ENCODE measurements at regions not wholly inside any gene's neighbourhood (a gene's known extent, or its start where the extent isn't known, plus 50 kb on each side); places are given as distances from the start of the nearest gene placed in this dataset.
"Not testable (repeated sequence)": the region's sequence is repeated elsewhere in the genome, so short reads cannot be mapped to it uniquely, and the experiment has no call there.

DNA sequence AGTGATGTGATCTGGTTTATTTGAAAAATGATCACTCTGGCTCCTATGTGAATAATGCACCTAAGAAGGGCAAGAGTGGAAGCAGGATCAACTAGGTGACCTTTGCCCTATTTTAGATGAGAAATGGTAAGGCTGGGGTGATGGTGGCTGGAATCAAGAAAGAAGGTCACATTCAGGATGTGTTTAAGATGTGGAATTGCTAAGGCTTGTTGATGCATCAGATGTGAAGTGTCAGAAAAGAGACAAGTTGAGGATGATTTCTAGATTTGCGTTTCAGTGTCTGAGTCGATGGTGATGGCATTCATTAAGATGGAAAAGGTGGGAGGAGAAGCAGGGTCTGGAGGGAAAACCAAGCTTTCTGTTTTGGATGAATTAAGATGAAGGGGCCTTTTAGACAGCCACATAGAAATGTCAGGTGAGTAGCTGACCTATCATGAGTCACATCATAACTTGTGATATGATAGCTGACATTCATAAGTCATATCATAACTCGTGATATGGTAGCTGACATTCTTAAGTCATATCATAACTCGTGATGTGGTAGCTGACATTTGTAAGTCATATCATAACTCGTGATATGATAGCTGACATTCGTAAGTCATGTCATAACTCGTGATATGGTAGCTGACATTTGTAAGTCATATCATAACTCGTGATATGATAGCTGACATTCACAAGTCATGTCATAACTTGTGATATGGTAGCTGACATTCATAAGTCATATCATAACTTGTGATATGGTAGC lies 101.2 kb upstream of the SEC11C start:
- DNase-seq: no peak

DNA sequence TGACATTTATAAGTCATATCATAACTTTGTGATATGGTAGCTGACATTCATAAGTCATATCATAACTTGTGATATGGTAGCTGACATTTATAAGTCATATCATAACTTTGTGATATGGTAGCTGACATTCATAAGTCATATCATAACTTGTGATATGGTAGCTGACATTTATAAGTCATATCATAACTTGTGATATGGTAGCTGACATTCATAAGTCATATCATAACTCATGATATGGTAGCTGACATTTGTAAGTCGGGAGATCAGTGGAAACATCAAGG lies 100.7 kb upstream of the SEC11C start:
- DNase-seq: not testable (repeated sequence)

DNA sequence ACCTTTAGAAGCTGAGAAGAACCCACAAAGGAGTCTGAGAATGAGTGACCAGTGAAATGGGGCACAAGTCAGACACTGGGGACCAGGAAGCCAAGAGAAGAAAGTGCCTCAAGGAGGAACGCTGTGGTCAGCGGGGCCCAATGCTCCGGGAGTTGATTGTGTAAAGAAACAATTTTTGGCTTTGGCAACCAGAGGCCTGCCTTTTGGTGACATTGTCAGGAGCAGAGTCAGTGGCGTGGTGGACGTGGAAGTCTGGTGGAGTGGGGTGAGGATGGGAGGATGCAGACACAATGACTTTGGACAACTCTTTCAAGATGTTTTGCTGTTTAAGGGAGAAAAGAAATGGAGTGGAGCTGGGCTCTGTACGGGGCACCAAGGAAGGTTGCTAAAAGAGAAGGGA lies 100.2 kb upstream of the SEC11C start:
- no peak for DNase-seq

DNA sequence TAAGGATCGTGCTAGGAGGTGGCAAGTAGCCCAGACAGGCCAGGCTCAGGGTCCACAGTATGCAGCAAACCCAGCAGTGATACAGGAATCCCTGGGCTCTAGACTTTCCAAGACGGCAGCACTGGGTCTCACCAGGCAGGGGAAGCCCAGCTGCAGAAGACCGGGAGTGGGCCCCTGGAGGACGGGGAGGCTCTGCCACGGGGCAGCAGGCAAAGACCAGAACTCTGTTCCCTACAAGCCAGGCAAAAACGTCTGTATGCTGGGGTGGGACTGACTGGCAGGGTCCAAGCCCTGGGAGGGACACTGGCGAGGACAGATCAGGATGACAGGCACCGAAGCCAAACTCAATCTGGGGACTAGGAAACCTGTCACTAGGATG lies 98.9 kb upstream of the SEC11C start:
- no peak for DNase-seq

DNA sequence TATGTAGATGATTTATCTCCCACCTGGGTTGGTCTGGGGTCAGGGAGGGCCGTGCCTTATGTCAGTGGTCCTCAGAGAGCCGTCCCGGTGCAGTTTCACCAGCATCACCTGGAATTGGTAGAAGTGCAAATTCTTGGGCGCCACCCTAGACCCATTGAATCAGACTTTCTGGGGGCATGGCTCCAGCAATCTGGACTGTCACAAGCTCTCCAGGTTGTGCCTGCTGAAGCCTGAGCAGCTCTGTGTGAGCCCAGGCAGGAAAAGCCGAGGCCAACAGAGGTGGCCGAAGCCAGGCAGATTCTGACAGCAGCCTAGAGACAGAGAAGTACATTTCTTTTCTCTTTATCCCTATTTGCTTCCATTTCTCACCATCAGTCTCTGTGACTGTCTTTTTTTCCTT lies 98.4 kb upstream of the SEC11C start:
- no peak for DNase-seq

DNA sequence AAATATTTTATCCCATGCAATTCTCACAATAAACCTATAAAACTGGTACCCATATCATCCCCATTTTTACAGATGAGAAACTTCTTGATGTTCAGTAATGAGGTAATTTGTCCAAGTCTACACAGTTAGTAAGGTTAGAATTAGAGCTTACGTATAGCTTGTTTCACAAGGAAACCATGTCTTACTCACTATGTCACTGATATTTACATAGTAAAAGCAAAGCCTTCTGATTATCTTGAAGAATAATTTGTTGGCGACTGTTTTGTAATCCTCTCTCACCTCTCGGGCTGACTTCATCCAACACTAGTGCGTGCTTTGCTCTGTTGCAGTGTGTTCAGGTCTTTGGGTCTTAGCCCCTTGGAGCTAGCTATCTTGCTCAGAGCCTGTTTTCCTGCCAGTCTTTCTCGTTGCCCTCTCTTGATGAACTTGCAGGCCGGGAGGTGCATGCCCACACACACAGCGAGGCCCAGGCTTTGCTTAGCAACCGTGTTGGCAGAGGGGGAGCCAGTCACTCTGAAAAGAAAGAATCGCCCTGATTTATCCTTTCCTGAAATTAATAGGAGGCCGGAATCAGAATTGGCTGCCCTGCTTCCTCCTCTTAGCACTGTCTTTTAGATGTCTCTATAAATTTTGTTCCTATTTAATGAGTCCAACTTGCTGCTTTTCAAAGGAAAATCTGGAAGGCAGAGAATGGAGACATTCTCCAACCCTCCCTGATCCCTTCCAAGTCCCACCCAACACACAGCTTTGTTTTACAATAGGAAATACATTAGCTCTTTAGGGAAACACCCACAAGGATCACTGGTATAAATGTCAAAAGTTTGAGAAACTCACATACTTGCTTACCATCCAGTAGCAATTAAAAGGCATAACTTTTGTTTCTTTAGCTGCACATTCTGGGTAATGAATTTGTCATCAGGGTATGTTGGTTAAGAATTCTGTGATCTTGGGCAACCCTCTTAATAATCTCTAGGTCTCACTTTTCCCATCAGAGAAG lies 97.6 kb upstream of the SEC11C start:
- DNase-seq: no peak

DNA sequence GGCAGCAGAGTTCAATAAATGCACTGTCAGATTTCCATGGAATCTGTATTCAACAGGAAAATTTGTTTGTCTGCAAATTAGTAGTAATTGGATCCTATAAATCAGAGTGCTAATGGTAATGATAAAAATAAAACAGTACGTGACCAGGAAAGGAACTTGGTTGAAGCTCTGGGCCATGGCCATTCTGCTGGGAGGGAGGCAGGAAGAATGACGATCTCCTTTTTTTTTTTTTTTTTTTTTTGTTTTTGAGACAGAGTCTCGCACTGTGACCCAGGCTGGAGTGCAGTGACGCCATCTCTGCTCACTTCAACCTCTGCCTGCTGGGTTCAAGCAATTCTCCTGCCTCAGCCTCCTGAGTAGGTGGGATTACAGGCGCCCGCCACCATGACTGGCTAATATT lies 94.8 kb upstream of the SEC11C start:
- no peak for DNase-seq

DNA sequence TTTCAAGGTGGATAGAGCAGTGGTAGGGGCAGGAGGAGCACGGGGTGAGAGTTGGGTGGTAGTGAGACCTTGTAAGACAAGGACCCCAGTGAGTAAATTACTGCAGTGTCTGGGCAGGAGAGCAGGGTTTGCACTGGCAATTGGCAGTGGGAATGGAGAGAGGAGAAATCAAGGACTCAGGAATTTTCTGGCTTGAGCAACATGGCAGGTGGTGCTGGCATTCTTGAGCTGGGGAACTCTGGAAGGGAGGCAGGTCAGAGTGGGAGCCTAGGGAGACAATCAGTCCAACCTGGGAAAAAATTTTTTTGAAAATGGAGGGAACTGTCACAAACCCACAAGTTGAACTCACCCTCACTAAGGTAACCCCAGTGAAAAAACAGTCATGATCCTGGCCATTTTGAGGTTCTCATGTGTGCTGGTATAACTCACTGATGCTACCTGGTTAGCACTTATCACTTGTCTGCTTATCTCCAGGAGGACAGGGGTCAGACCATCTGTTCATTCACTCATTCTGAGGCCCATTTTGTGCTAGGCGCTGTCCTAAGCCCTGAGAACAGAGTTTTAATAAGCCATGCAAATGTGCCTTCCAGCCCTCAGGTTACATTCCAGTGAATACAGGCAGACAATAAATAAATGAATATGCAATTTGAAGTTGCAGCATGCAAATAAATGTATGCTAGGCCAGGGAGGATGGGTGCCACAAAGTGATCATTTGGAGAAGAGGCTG lies 92.2 kb upstream of the SEC11C start:
- DNase-seq: peak; percentile 68

DNA sequence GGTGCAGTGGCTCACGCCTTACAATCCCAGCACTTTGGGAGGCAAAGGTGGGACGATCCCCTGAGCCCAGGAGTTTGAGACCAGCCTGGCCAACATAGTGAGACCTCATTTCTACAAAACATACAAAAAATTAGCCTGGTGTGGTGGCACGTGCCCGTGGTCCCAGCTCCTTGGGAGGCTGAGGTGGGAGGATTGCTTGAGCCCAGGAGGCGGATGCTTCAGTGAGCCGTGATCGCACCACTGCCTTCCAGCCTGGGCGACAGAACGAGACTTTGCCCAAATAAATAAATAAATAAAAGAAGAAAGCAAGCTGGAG lies 91.7 kb upstream of the SEC11C start:
- no peak for DNase-seq

DNA sequence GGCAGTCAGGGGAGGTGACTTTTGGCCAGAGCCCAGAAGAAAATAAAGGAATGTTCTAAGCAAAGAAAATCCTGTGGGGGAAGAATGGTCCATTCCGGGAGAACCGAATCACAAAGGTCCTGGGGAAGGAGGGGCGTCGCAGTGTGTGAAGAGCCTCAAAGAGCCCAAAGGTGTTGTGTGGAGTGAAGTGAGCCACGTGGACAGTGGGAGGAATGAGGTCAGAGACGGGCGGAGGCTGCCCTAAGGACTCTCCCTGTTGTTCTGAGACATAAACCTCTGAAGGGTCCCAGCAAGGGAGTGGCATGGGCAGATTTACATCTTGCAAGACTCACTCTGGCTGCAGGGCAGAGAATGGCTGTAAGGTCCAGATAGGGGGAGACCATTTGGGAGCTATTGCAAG lies 91.3 kb upstream of the SEC11C start:
- DNase-seq: peak; percentile 31

DNA sequence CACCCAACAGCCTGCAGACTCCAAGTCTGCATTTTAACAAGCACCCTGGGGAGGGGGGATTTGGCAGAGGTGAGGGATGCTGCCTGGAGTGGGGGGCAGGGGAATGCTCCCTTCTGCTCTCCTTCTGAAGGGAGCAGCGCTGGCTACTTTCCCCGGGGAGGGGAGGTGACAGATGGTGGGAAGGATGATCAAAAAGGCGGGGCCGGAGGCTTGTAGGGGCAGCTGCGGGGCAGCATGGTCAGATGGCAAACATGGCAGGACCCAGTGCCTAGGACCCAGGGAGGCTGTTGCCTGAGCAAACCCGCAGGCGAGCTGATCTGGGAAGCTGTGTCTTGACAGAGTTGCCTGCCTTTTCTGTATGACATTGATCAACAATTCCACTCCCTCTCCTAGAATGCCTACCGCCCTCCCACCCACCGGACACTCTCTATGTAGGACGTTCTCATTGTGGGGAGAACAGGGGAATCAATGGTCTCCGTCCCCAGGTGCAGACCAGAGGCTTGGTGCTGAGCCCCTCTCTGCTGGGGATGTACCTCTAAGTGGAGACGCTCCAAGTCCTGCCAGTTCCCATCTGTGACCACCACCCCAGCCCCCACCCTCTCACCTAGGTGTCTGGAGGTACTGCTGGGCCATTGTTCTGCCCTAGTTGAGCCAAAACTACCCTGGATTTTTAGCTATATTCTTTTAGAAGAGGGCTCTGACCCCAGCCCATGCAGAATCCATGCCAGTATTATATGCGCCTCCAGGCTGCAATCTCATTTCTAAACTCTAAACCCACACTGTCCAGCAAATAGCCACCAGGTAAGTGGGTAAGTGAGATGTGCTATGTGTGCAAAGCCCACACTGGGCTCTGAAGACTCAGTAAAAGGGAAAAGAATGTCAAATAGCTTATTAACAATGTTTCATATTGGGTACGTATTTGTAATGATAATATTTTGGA lies 89.7 kb upstream of the SEC11C start:
- DNase-seq: peak; percentile 99

DNA sequence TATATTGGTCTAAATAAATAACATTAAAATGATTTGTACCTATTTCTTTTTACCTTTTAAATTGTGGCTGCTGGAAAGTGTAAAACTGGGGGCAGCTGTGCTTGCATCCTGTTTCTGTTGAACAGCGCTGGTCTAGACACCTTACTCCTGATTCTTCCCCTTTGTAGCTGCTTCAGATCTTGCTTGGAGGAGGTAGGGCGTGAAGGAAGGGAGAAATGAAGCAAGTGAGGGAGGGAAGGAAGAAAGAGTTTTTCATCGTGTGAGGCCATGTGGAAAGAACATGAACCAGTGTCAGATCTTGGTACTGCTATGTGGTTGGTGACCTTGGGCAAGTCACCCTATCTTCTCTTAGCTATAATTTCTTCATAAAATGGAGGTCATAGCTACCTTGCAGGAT lies 89.0 kb upstream of the SEC11C start:
- no peak for DNase-seq

DNA sequence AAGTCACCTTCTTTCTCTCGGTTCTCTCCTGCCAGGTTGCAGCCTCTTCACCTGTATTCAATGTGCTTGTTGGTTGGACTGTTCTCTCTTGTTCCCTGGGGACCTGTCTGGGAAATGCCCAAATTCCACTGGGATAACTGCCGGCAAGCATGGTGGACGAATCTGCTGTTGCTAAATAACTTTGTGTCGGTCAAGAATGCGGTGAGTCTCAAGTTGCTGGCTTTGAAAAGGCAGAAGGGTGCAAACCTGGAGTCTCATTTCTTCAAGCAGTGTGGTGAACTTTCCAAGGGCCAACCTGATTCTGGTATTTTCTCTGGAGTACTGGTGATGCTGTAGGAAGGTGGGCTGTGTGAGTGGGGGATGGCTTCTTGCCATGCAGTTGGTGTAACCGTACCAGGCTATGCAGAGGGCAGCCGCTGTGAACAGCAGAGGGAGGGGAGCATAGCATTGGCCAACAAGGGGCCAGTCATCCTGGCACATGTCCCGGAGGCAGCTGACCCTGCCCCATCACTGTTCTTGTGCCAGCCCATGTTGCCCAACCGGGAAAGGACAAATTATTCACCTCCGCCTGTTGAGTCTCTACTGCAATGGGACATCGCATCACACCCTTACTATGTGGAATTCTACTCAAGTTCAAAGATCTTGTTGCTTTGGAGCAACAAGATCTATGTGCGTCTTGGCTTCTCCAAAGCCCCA lies 88.1 kb upstream of the SEC11C start:
- DNase-seq: no peak

DNA sequence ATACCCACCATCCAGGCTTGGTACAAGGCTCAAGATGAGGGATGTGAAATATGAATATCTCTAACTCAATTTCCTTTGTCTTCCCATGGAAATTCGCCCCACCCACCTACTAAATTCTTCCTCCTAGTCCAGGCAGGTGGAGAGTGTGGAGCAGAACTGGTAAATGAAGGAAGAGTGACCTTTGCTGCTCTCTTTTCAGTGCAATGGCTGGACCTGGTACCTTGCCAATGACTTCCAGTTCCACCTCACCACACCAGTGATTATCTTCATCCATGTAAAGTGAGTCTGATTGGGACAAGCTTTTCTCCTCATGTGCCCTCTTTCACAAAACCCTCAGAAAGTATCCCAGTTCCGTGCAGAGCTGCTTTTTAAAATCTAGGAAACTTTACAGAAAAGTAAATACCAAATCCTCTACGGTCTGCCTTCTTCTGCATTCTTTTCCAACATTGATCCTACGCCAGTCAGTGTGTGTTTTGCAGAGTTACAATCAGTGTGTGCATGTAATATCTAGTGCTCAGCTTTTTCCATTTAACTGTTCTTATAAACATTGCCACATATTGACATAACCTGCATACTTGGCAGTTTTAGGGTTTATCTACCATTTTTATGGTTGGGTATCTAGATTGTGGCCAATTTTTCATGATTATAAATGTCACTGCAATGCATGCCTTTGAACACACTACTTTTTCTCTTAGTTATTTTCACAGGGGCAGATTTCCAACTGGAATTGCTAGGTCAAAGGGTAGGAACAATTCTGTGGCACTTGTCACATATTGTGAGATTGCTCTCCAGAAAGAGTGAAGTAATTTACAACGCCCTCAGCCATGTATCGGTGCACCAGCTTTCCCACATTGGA lies 86.5 kb upstream of the SEC11C start:
- no peak for DNase-seq

DNA sequence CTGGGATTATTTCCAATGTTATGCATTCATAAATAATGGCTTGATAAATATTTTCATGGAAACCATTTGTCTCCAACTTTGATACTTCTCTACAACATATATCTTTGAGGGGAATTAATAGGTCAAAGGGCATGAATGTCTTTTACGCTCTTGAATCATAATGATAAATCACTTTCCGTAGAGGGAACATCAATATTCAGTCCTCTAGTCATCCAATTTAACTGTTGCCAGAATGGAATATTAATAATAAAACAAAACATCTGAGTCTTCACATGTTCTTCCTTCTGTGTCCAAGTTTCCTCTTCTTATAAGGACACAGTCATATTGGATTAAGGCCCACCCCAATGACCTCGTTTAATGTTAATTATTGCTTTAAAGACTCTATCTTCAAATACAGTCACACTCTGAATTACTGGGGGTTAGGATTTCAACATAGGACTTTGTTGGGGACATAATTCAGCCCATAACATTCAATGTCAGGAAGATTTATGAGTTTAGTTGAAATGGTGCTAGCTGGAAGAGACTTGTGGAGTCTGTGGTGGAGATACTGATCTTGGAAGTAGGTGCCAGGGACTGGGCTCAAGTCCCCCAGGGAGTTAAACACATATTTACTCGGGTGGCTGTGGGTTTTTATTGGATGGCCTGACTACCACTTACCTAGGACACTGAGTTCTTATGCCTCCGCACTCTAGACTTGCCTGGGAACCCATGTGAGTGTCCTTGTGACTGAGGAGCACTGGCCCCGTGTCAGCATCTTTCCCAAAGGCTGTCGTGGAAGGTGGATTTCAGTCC lies 85.0 kb upstream of the SEC11C start:
- DNase-seq: no peak

DNA sequence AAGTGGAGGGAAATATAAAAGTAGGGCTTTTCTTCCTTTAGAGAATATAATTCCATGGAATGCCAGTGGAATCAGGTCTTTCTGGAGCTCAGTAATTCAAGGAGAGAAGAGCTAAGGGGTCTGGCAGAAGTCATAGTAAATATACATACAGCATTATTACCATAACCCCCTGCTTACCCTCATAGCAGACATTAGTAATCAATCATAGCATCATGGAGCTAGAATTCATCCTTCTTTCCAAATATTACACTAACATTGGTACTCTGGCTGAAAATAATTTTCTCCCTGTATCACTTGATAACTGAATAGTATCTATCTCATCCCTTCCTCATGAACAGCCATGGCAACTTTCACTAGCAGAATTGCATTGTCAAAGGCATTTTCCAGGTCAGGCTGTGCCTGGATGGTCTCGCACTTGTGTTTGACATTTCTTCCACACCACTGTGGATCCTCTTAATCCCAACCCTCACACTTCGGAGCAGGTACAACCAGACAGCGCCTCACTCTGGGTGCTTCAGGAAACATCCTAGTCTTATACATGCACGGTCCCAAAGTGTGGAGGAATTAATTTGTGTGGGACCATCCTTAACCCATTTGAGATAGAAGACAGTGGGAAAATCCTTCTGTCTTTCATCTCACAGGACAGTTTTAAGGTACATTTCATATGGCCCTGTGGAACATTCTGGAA lies 84.2 kb upstream of the SEC11C start:
- DNase-seq: peak; percentile 62

DNA sequence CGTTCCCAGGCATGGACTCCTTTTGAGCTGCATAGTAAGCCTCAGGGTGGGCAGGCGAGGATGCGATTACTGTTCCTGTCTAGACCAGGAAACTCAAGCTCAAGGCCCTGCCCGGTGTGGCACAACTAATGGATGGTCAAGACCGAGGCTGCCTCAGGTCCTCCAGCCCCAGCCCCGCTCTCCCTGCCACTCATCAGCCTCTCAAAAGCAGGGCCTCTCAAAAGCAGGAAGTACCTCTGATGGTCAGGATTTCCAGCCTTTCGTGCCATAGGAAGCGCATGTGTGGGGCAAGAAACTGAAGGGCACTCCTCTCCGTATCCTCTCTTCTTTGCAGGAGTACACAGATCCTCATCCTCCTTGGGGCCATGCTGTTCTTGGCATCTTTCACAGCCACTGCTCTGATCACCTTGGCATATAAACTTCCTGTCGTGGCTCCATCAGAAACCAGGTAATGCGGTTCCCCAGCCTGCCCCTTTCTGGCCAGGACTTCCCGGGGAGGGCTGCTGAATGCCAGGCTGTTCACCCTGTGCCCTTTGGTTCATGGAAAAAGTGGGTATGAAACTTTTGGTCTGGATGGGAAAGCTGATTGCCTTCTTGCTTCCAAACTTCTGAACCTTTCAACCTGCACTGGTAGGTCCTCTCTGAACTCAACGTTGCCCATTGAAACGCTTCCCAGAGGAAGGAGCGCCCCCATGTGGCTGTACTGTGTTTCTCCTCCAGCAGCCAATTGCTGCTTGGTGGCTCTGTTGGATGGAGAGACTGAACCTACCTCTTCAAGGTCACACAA lies 82.8 kb upstream of the SEC11C start:
- DNase-seq: peak; percentile 90

DNA sequence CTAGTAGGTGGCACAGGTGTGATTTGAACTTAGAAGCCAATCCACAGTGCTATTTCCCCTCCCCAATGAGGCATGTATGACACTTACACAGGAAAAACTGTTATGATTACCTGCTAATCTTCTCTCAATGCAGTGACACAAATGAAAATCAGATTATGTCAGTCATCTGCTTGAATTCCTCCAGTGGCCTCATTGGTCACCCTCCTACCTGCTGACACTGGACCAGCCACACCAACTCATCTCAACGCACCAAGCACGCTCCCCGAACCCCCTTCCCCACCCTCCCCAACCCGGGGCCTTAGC lies 82.2 kb upstream of the SEC11C start:
- no peak for DNase-seq

DNA sequence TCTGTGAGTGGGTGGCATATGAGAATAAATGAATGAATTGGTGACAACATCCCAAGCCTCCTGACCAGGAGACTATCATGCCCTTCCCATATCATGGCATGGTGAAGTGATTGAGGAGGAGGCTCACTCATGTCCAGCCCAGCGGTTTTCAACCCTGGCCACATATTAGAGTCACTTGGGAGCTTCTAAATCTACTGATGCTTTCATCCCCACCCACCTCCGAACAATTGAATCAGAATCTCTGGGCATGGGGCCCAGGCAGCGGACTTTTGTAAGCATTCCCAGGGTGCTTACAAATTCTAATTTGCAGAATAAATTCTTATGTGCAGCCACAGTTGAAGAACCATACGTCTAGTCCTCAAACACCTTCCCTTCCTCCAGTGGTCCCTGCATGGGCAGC lies 81.7 kb upstream of the SEC11C start:
- no peak for DNase-seq
